Body of pancreas (tissue), 4 donors: ENCODE measurements at regions not wholly inside any gene's neighbourhood (a gene's known extent, or its start where the extent isn't known, plus 50 kb on each side); places are given as distances from the start of the nearest gene placed in this dataset.

Source experiments
- ATAC-seq: fragments of 150-250 bp; one replicate; pipeline ENCODE4 v1.9.1; 2016
- DNase-seq, 4 donors: peaks; one replicate each; pipeline ENCODE4 v3.0.0-alpha.2; 2019
- H3K27ac ChIP-seq, 4 donors: fragments of 200-600 bp; sonication (generic); 1 replicate in 3 of 4; 2 replicates in 1 of 4; pipeline versions ENCODE4 v1.5.1 to v1.6.1; 2016 to 2019; ENCODE audit warnings: mild to moderate bottlenecking in 1 of 4, mixed read lengths in 1 of 4, moderate library complexity in 1 of 4
- H3K27me3 ChIP-seq, 2 donors: fragments of 200-600 bp; sonication (generic); one replicate each; pipeline ENCODE4 v1.6.0; 2016; ENCODE audit warnings: mild to moderate bottlenecking in 1 of 2
- H3K36me3 ChIP-seq, 2 donors: fragments of 200-600 bp; sonication (generic); replicated peaks in 1 of 2; 2 replicates each; pipeline ENCODE4 v1.5.1; 2016; ENCODE audit warnings: low read depth in 2 of 2; ENCODE audit not compliant: insufficient read depth in 1 of 2
- H3K4me1 ChIP-seq: fragments of 200-600 bp; sonication (generic); one replicate; pipeline ENCODE4 v1.6.0; 2016
- H3K4me3 ChIP-seq, 2 donors: fragments of 200-600 bp; sonication (generic); 1 replicate in 1 of 2; 2 replicates in 1 of 2; pipeline ENCODE4 v1.5.1; 2016 to 2019
- H3K9me3 ChIP-seq, 3 donors: fragments of 200-600 bp; sonication (generic); 1 replicate in 2 of 3; 2 replicates in 1 of 3; pipeline ENCODE4 v1.5.1; 2016
- POLR2A ChIP-seq, 3 donors: fragments of 450-650 bp; IDR thresholded peaks; one replicate each; pipeline ENCODE4 v1.6.1; 2016; ENCODE audit warnings: antibody characterized with exemption in 3 of 3, mild to moderate bottlenecking in 2 of 3
- WGBS, 2 donors: methylation state at CpG; one replicate each; pipeline ENCODE4 v1.1.5; 2017; 5-methylcytosine and 5-hydroxymethylcytosine counted together
- intact Hi-C: fragments of 100-400 bp; cut with DNase I; formaldehyde crosslinking; loops from one replicate; pipeline ENCODE4 v1.15.1; 2023
- TF ChIP-seq, protein P1 (sequence below), 7 experiments: fragments of 450-650 bp in 4 of 7; fragments of 200-600 bp in 3 of 7; sonication (generic) in 3 of 7; IDR thresholded peaks; one replicate each; pipeline ENCODE4 v1.5.1; 2016 to 2019; ENCODE audit warnings: antibody characterized with exemption in 7 of 7

DNA sequence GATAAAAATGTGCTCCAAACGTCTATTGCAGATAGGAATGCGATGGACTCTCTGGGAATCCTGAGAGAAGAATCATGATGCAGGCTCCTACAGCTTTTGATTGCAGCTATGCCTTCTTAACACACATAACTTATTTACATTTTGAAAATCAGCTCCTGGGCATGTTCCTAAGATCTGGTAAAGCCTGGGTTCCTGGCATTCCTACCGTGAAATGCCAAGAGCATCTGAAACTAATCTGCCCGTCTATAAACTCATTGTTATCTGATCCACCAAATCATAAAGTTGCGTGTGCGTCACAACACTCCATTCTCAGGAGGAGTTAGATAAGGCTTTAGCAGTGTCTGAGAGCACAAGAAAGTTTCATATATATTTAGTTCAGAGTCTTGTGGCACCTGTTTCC lies 79.0 kb upstream of the VGLL3 start:
- no peak for TF ChIP-seq POLR2A (IDR thresholded peaks at IDR 0.05)
- TF ChIP-seq, protein P1, sequence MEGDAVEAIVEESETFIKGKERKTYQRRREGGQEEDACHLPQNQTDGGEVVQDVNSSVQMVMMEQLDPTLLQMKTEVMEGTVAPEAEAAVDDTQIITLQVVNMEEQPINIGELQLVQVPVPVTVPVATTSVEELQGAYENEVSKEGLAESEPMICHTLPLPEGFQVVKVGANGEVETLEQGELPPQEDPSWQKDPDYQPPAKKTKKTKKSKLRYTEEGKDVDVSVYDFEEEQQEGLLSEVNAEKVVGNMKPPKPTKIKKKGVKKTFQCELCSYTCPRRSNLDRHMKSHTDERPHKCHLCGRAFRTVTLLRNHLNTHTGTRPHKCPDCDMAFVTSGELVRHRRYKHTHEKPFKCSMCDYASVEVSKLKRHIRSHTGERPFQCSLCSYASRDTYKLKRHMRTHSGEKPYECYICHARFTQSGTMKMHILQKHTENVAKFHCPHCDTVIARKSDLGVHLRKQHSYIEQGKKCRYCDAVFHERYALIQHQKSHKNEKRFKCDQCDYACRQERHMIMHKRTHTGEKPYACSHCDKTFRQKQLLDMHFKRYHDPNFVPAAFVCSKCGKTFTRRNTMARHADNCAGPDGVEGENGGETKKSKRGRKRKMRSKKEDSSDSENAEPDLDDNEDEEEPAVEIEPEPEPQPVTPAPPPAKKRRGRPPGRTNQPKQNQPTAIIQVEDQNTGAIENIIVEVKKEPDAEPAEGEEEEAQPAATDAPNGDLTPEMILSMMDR (IDR thresholded peaks at IDR 0.05) = no peak
- no peak overlapping the region for H3K27ac ChIP-seq
- H3K9me3 ChIP-seq = no peaks in the 10 kb centered on the region
- intact Hi-C loops = no loop called here
- 59 to 65% methylated on average over 6 of the region's 6 CpGs for WGBS, 2 donors
- H3K4me1 ChIP-seq = no peaks in the 10 kb centered on the region
- no peak for ATAC-seq
- H3K36me3 ChIP-seq = no peaks in the 10 kb centered on the region
- H3K27me3 ChIP-seq = no peaks in the 10 kb centered on the region
- no peak for DNase-seq
- no peak overlapping the region for H3K4me3 ChIP-seq

DNA sequence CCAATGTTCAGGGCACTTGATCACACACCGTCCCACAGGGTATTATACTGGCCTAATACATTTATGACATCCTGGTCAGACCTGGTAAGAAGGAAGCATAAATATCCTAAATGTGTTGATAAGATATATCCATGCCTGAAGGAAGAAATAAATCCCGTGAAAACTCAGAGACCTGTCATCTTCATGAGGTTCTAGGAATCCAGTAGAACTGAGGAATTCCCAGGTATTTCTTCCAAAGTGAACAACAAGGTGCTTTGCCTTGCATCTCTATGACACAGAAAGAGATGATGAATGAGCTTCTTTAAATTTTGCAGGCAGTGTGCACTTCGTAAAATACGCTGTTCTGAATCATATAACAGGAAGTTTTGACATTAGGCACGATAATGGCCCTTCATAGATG lies 78.1 kb upstream of the VGLL3 start:
- DNase-seq (no peak), ATAC-seq (no peak)
- H3K4me3 ChIP-seq = no peak overlapping the region
- H3K36me3 ChIP-seq = no peaks in the 10 kb centered on the region
- TF ChIP-seq POLR2A (IDR thresholded peaks at IDR 0.05) = no peak
- TF ChIP-seq, protein P1 (IDR thresholded peaks at IDR 0.05) = no peak
- WGBS, 2 donors = 64 to 69% methylated on average over 5 of the region's 5 CpGs
- H3K9me3 ChIP-seq = no peaks in the 10 kb centered on the region
- H3K4me1 ChIP-seq = no peaks in the 10 kb centered on the region
- intact Hi-C loops = no loop called here
- no peak overlapping the region for H3K27ac ChIP-seq
- no peaks in the 10 kb centered on the region for H3K27me3 ChIP-seq

DNA sequence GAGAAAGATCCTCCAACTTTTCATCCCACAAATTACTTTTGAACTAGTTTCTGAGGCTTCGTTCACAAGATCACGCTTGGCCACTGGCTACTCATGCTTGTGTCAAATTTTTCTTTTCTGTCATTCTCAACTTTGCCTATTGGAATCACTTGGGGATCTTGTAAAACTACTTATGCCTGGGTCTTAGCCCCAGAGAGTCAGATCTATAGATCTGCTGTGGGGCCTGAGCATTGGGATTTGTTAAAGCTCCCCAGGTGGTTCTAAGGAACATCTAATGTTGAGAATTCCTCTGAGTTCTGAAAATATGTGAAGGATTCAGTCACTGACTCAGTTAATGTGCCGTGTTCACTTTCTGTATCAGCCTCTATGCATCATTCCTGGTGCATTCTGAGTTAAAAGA lies 71.7 kb upstream of the VGLL3 start:
- 85 to 92% methylated on average over 3 of the region's 3 CpGs for WGBS, 2 donors

DNA sequence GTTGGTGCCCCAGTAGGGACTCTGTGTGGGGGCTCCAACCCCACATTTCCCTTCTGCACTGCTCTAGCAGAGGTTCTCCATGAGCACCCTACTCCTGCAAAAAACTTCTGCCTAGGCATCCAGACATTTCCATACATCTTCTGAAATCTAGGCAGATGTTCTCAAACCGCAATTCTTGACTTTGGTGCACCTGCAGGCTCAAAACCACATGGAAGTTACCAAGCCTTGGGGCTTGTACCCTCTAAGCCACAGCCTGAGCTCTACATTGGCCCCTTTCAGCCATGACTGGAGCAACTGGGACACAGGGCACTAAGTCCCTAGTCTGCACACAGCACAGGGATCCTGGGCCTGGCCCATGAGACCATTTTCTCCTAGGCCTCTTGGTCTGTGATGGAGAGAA lies 66.5 kb upstream of the VGLL3 start:
- ATAC-seq = no peak
- Histone ChIP-seq H3K27me3 (no peaks in the 10 kb centered on the region), H3K4me1 (no peaks in the 10 kb centered on the region), H3K4me3 (no peak overlapping the region), H3K36me3 (no peaks in the 10 kb centered on the region), H3K27ac (no peak overlapping the region), H3K9me3 (no peaks in the 10 kb centered on the region)
- TF ChIP-seq, protein P1 (IDR thresholded peaks at IDR 0.05) = no peak
- TF ChIP-seq POLR2A (IDR thresholded peaks at IDR 0.05) = no peak
- intact Hi-C loops = no loop called here
- 40 to 83% methylated on average over 1 of the region's 1 CpG for WGBS, 2 donors
- DNase-seq = no peak

More for the DNA sequence above, 71.7 kb upstream of the VGLL3 start:
- H3K27ac ChIP-seq = no peak overlapping the region
- H3K4me1 ChIP-seq = no peaks in the 10 kb centered on the region
- intact Hi-C loops = no loop called here
- TF ChIP-seq, protein P1 (IDR thresholded peaks at IDR 0.05) = no peak
- no peak for TF ChIP-seq POLR2A (IDR thresholded peaks at IDR 0.05)
- H3K4me3 ChIP-seq = no peak overlapping the region
- H3K27me3 ChIP-seq = no peaks in the 10 kb centered on the region
- no peaks in the 10 kb centered on the region for H3K9me3 ChIP-seq
- no peak for DNase-seq
- no peaks in the 10 kb centered on the region for H3K36me3 ChIP-seq
- no peak for ATAC-seq

DNA sequence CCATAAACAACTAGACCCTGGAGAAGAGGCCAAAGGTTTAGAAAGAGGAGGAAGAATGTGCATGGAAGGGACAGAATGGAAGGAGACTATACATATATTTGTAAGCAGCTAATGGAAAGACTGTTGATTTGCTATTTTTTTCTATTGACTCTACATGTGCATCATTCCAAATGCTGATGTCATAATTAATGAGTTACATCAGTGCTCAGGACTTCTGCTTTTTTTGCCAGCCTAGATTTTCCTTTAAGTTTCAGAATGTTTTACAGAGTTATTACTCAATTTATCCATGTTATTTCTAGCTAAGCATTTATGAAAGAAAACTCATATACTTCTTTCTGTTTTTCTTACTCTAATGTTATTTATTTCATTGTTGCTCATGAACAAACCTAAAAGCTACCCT lies 62.6 kb upstream of the VGLL3 start:
- H3K4me3 ChIP-seq = no peak overlapping the region
- H3K4me1 ChIP-seq = no peaks in the 10 kb centered on the region
- intact Hi-C loops = no loop called here
- no peak for ATAC-seq
- TF ChIP-seq, protein P1 (IDR thresholded peaks at IDR 0.05) = no peak
- no peak for TF ChIP-seq POLR2A (IDR thresholded peaks at IDR 0.05)
- H3K27me3 ChIP-seq = no peaks in the 10 kb centered on the region
- DNase-seq = no peak
- H3K36me3 ChIP-seq = no peaks in the 10 kb centered on the region
- H3K9me3 ChIP-seq = no peaks in the 10 kb centered on the region
- H3K27ac ChIP-seq = no peak overlapping the region
